ENCODE measurements at regions not wholly inside any gene's neighbourhood (a gene's known extent, or its start where the extent isn't known, plus 50 kb on each side); places are given as distances from the start of the nearest gene placed in this dataset.
"Not testable (repeated sequence)": the region's sequence is repeated elsewhere in the genome, so short reads cannot be mapped to it uniquely, and the experiment has no call there.

DNA sequence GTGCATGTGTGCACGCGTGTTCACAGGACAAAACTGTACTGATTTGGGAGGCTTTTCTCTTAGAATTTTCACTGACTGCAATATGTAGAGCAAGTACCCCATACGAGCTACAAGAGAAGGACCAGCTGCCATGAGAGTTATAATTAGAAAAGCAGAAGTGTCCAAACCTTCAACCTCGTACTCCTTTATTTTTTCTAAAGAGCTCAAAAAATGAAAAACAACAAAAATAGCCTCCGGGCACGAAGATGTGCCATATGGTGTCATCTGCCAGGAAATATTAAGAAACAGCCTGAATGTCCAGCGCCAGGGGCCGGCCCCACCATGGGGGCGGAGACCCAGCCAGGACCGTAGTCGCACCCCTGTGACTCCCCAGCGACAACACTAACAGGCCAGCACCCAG, 84.6 kb downstream of the KCNJ18 start:
- H2BK12ac ChIP-seq (ENCODE audit: insufficient read length, low read depth, low read length); H2BK5ac ChIP-seq (ENCODE audit: insufficient read length, low read length); H2AFZ ChIP-seq (ENCODE audit: low read length); H4K8ac ChIP-seq (replicated peaks; ENCODE audit: insufficient read length, low read depth, low read length); H3K14ac ChIP-seq (ENCODE audit: insufficient read depth, low read length); H4K20me1 ChIP-seq (ENCODE audit: control insufficient read depth, insufficient read depth, insufficient read length); H4K91ac ChIP-seq (ENCODE audit: insufficient read length, low read depth, low read length); H3K27me3 ChIP-seq (ENCODE audit: insufficient read depth, low read length); H3K18ac ChIP-seq (ENCODE audit: insufficient read length, low read depth, low read length); H3K23me2 ChIP-seq (ENCODE audit: insufficient read length, low read depth, low read length, poor library complexity, severe bottlenecking); H3K4ac ChIP-seq (ENCODE audit: low read depth, low read length); H3K36me3 Mint-ChIP-seq (ENCODE audit: insufficient read depth in 1 of 3, low read depth in 3 of 3); H4K5ac ChIP-seq (ENCODE audit: insufficient read length, low read depth, low read length); H3K56ac ChIP-seq (ENCODE audit: insufficient read length, low read depth, low read length); H3K27ac ChIP-seq (ENCODE audit: insufficient read length, low read depth, low read length); H3K4me3 Mint-ChIP-seq; H2BK120ac ChIP-seq (ENCODE audit: low read depth, low read length, poor library complexity, severe bottlenecking); DNase-seq; H2BK15ac ChIP-seq (ENCODE audit: low read depth, low read length); H3K79me2 ChIP-seq (ENCODE audit: insufficient read depth, low read length); H3K27ac Mint-ChIP-seq; H3K23ac ChIP-seq (ENCODE audit: insufficient read length, low read depth, low read length); H2AK5ac ChIP-seq (ENCODE audit: insufficient read length, low read length); H3K9ac ChIP-seq (ENCODE audit: extremely low read depth, insufficient read length, low read length); H3T11ph ChIP-seq (ENCODE audit: low read length); H3K4me1 Mint-ChIP-seq; H3K4me1 ChIP-seq (ENCODE audit: insufficient read depth, low read length); H3K4me2 ChIP-seq (ENCODE audit: insufficient read depth, insufficient read length, low read length); H3K79me1 ChIP-seq (ENCODE audit: insufficient read depth, low read depth, low read length, poor library complexity, severe bottlenecking); H2BK20ac ChIP-seq (ENCODE audit: low read depth, low read length, poor library complexity, severe bottlenecking); H3K27me3 Mint-ChIP-seq (ENCODE audit: low read depth): not testable (repeated sequence)
- peaks cover 85 to 97% of the 10 kb centered on the region in 2 experiments for H3K9me3 Mint-ChIP-seq
- no CpG with 5 or more reads among the region's 12 CpGs for WGBS (ENCODE audit: extremely low coverage, insufficient read length, low lambda C conversion rate)
- peaks cover 53% of the 10 kb centered on the region for H3K9me3 ChIP-seq (ENCODE audit: control insufficient read depth, low read depth, low read length)

DNA sequence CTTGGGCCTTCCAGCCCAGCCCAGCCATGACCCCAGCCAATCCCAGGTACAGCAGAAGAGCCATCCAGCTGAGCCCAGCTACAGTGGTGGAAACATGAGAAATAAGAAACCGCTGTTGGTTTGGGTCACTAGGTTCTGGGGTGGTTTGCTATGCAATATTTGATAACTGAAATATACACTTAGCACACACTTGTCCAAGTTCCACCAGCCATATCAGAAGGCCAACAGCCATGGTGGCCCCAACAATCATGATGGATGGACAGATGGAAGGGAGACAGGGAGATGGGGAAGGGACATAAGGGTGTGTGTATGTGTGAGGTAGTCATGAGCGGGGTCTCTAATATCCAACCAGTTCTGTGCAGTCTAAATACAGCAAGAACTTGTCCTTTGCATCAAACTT, 86.5 kb downstream of the KCNJ18 start:
- H3K56ac ChIP-seq (ENCODE audit: insufficient read length, low read depth, low read length); H3K79me1 ChIP-seq (ENCODE audit: insufficient read depth, low read depth, low read length, poor library complexity, severe bottlenecking); H2BK15ac ChIP-seq (ENCODE audit: low read depth, low read length); H3K27me3 Mint-ChIP-seq (ENCODE audit: low read depth); H3K23ac ChIP-seq (ENCODE audit: insufficient read length, low read depth, low read length); H3K27me3 ChIP-seq (ENCODE audit: insufficient read depth, low read length); H3K9ac ChIP-seq (ENCODE audit: extremely low read depth, insufficient read length, low read length); H3T11ph ChIP-seq (ENCODE audit: low read length); H3K4me1 ChIP-seq (ENCODE audit: insufficient read depth, low read length); H2AK5ac ChIP-seq (ENCODE audit: insufficient read length, low read length); H2BK12ac ChIP-seq (ENCODE audit: insufficient read length, low read depth, low read length); DNase-seq; H3K14ac ChIP-seq (ENCODE audit: insufficient read depth, low read length); H3K27ac Mint-ChIP-seq; H2BK120ac ChIP-seq (ENCODE audit: low read depth, low read length, poor library complexity, severe bottlenecking); H4K5ac ChIP-seq (ENCODE audit: insufficient read length, low read depth, low read length); H2BK20ac ChIP-seq (ENCODE audit: low read depth, low read length, poor library complexity, severe bottlenecking); H3K23me2 ChIP-seq (ENCODE audit: insufficient read length, low read depth, low read length, poor library complexity, severe bottlenecking); H2AFZ ChIP-seq (ENCODE audit: low read length); H3K18ac ChIP-seq (ENCODE audit: insufficient read length, low read depth, low read length); H4K20me1 ChIP-seq (ENCODE audit: control insufficient read depth, insufficient read depth, insufficient read length); H3K4me2 ChIP-seq (ENCODE audit: insufficient read depth, insufficient read length, low read length); H3K4me3 Mint-ChIP-seq; H3K36me3 Mint-ChIP-seq (ENCODE audit: insufficient read depth in 1 of 3, low read depth in 3 of 3); H4K91ac ChIP-seq (ENCODE audit: insufficient read length, low read depth, low read length); H3K79me2 ChIP-seq (ENCODE audit: insufficient read depth, low read length); H2BK5ac ChIP-seq (ENCODE audit: insufficient read length, low read length); H3K4ac ChIP-seq (ENCODE audit: low read depth, low read length); H4K8ac ChIP-seq (replicated peaks; ENCODE audit: insufficient read length, low read depth, low read length); H3K4me1 Mint-ChIP-seq; H3K27ac ChIP-seq (ENCODE audit: insufficient read length, low read depth, low read length): not testable (repeated sequence)
- H3K9me3 ChIP-seq (ENCODE audit: control insufficient read depth, low read depth, low read length) = peaks cover 52% of the 10 kb centered on the region
- H3K9me3 Mint-ChIP-seq = peaks cover 79 to 90% of the 10 kb centered on the region in 2 experiments
- no CpG with 5 or more reads among the region's 2 CpGs for WGBS (ENCODE audit: extremely low coverage, insufficient read length, low lambda C conversion rate)
